GM21723 (cell line): ENCODE measurements at regions not wholly inside any gene's neighbourhood (a gene's known extent, or its start where the extent isn't known, plus 50 kb on each side); places are given as distances from the start of the nearest gene placed in this dataset.
"Not testable (repeated sequence)": the region's sequence is repeated elsewhere in the genome, so short reads cannot be mapped to it uniquely, and the experiment has no call there.

Experiments
- ATAC-seq: cut with Tn5 transposase; IDR thresholded peaks from one replicate; pipeline ENCODE4 v1.9.1; 2021; ENCODE audit warnings: mild to moderate bottlenecking, moderate library complexity; ENCODE audit not compliant: unreplicated experiment

DNA sequence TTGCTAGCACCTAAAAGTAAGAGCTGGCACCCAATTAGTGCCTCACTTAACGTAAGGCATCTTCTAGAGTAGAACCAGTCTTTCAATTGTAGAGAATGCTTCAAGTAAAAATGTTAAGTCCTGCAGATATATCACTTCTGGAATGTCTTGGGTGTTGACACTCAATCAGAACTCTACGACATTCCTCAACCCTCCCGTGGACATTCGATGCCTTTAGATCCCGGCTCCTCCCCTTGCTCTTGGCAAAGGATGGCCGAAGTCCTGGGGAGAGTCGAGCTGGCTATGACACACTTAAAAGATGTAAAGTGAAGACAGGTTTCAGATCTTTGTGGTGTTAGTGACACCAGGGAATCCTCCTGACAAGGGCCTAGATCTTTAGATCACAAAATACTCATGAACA is 87.5 kb upstream of the ERCC6L2 start:
- ATAC-seq: no peak

DNA sequence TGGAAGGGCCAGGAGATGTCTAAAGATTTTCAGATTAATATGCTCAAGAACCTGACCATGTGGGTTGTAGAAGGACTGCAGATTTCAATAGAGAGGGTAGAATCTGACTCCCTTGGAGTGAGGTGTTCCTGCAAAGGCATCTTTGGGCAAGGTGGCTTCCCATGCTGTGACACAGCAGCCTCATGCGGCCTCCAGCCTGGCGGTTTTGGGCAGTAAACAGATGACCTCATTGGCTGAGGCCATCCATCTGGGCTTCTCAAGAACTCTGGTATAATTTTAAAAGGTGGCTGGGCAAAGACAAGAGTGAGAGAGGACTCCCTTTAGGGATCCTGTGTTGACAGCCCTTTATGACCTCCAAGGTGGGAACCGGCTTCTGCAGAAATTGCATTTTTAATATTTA is 90.3 kb upstream of the ERCC6L2 start:
- no peak for ATAC-seq

DNA sequence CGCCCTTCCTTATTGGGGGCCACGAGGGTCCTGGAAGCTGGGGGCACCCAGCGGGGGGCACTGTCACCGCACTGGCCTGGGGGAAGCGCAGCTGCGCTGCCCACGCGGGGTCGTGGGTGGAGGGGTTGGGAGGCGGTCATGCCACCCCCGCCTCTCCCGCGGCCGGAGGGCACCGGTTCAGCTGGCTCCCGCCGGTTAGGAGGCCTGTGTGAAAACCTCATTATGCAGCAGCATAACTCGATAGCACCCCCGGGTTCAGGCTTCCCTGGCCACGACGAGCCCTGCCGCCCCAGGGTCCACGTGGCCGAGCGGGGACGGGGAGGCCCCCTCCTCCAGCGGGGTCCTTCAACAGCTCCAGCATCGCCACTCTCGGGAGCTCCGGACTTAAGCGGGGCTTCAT is 91.2 kb upstream of the ERCC6L2 start:
- ATAC-seq: no peak

DNA sequence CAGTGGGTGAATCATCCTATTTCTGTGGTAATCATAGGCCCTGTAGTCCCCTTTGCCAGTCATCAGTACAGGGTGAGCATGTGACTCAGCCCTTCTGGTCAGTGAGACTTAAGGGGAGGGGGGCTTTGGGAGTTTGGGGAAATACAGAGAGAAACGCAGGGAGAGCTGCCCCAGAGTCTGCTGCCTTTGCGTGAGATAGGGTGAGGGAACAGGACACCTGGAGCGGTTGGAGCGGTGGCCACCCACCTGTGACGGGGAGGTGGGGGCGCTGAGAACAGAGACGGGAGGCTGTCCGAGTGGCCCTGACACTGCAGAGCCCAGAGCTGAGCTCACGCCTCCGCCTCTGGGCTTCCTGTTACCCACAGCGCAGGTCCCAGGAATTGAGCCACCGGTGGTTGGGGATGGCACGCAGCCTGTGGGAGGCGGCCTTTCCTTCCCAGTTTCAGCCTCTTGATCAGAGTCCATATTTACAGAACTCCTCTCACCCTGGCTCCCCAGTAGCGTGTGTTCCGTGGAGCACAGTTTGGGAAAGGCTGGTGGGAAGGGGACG is 92.0 kb upstream of the ERCC6L2 start:
- no peak for ATAC-seq

DNA sequence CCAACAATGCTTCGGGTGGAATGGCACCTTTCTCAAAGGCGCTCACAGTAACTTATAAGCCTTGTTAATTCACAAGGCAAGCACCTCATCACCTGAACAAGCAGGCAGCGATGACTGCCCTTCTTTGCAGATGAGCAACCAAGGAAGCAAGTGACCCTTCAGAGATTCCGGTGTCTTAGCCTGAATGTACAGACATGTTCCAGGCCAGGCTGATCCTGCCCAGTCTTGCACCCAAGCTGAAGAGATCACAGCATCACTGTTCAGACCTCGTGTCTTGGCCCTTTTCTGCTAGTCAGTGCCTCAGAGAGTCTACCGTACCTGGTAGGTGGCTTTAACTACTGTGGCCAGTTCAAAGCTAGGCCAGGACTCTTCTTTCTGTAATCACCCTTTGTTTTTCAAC is 94.7 kb upstream of the ERCC6L2 start:
- no peak for ATAC-seq

DNA sequence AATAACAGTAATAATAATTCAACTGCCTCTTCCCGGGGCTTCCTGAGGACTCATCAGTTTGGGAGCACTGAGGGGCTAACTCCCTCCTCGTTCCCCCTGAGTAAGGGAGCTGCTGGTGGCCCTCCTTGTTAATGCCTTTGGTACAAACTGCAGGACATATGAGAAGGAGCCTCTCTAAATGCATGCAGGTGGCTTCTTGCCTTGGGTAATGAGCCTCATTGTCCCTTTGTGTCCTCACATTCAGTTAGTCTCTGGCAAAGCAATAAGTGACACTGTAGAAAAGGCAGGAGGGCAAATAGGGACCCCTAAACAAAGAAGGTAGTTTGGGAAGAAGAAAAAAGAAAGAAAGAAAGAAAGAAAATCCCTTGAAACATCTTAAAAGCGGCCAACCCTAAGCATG is 95.4 kb upstream of the ERCC6L2 start:
- ATAC-seq: no peak

DNA sequence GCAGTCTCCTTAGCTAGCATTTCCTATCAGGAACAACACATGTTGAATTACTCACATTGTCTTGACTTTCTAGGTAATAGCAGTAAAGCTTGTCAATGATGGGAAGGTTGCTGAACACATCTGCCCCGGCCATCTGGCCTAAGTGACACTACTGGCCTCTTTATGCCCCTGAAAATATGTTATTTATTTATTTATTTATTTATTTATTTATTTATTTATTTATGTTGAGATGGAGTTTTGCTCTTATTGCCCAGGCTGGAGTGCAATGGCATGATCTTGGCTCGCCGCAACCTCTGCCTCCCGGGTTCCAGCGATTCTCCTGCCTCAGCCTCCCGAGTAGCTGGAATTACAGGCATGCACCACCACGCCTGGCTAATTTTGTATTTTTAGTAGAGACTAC is 95.9 kb upstream of the ERCC6L2 start:
- ATAC-seq: not testable (repeated sequence)

DNA sequence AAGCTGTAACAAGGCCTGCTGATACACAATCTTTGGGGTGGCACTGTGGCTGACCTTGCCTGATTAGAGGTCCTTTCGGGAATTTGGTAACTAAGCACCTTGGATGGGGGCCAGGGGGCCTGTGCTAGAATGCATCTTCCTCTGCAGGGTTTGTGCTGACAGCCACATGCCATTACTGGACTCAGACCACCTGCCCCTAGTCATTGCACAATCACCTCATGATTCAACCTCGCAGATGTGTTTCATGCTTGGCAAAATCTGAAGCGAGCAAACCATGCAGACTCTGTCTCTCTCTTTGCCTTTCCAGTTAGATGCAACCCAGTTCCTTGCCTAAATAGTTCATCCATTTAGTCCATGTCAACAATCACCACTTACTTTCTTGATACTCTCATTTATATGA is 96.5 kb upstream of the ERCC6L2 start:
- no peak for ATAC-seq

DNA sequence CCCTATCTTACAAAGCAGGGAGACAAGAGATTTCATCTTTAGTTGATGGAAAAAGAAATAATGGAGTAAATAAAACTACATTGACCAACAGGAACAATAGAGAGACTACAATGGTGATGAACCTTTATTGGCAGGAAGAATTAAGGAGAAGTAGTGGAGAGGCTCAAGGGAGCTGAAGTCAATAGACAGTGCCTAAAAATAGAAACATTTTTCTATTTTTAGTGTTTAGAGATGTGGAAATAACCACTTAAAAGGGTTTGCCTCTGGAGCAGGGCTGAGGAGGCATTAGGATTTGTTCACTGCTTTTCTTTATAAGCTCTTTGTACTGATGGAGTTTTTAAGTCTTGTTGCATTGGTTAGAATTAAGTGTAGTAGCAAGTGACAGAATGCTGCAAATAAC is 98.4 kb upstream of the ERCC6L2 start:
- no peak for ATAC-seq

DNA sequence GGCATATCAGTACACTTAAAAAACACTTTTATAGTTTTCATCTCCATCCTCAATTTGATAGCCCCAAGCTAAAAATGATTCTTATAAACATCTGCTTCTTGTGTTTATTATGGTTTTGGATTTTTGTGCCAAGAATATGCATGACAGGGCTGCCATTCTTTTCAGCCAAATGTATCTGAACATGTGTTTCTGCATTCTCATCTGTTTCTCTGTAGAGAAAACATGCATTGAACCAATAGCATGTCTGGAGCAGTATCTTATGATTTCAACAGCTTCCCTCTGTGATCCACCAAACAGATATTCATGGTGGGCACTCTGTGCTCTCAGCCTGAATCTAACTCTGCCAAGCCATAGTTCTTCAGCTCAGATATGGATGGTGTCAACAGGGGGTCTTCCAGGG is 99.3 kb upstream of the ERCC6L2 start:
- ATAC-seq: no peak

DNA sequence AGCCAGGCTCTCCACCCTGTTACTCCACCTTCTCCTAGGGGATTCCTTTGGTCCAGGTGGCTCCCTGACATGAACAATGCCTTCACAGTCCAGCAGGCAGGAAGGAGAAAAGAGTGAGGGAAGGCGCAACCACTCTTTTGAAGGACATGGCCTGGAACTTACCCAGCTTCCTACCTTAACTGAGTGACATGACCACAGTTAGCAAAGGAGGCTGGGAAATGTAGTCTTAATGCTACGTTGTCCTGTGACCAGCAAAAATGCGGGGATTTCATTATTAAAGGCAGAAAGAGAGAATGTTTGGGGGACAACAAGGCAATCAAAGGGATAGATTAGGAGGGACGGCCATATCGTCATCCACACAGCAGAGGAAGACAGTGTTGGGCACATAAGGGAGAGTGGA is 100.3 kb upstream of the ERCC6L2 start:
- no peak for ATAC-seq

DNA sequence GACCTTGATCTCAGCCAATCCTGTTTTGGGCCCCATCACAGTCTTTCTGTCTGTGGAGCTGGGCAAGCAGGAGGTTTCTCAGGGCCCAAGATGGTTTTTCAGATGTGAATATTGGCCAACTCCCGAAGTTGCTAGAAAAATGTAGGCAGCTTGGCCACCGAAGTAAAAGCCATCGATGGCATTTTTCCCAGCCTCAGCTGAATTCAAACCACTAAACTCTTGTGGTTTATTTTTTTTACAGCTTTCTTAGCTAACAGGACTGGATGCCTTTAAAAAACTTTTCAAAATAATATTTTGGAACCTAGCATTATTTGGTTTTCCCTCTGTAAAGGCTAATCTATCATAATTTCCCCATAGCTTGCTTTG is 102.5 kb upstream of the ERCC6L2 start:
- ATAC-seq: no peak

DNA sequence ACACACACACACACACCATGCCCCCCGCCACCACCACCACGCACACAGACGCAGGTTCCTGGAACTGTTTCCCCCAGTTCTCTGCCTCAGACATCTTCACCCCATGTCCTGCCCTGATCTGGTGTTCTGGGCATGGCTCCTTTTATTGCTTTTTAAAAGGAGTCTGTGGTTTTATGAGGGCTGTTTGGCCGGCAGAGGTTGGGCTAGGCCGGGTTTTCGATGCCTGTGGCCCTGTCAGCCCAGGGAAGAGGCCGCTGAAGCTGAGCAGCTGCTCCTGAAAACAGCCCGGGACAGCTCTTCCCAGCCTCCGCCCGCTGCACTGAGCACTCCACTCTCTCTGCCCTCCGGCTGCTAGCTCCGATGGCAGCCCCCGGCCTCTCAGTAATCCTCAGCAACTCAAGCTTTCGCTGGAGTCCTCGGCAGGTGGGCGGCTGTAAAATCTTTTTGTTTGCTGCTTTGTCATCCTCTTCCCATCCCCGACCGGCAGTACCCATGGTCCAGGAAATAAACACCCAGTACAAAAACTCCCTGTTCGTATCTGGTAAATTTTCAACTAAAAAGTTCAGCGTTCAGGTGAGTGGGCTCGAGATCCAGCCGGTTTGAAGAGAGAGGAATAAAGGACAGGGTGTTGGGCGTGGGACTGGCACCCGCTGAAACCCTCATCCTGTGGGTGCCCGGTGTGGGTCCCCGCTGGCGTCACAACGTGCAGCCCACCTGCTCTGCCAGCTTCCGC is 103.0 kb upstream of the ERCC6L2 start:
- ATAC-seq: no peak

DNA sequence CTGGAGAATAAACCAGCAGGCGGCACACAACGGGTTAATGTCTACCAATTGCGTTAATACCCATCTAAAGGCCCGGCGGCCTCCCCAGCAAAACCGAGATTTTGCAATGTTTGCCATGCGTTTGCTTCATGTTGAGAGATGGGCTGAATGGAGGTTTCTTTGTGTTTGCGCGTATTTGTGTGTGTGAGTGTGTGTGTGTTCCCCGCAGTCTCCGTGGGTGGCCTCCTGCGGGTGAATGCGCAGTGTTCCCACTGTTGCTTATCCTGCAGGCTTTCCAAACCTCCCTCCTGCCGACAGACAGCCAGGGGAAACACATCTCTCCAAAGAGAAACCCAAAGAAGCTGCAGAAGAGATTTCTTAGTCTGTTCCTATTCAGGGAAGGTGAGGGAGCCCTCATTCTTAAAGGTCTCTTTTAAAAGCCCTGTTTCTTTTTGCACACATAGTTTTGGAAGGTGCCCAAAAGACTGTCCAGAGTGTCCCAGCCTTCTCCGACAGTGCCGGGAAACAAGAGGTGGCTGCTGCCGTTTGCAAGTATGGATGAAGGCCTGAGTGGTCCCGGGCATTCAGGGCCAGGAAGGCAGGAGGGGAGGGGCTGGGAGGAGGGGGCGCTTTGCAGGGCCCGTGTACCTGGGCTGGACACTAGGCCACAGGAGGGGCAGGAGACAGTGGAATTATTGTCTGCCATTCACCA is 103.8 kb upstream of the ERCC6L2 start:
- no peak for ATAC-seq

DNA sequence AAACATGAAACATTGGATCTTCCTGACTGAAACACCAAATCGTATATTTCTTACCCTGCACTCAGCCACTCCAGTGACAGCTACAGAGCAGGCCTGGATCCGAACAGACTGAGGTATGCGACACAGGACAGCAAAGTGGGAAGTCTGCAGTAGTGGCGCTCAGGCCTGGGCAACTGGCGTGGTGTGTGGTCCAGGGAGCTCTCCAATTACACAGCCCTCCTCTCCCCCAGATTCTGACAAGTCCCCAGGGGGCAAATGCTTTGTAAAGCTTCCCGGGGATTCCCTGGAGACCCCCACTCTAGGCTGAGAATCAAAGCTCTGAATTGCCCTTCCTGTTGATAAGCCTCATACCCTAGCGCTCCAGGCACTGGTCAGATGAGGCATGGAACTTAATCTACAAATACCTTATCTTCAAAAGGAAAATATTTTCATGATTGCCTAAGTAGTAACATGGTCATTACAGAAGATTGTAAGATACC is 104.8 kb upstream of the ERCC6L2 start:
- no peak for ATAC-seq

DNA sequence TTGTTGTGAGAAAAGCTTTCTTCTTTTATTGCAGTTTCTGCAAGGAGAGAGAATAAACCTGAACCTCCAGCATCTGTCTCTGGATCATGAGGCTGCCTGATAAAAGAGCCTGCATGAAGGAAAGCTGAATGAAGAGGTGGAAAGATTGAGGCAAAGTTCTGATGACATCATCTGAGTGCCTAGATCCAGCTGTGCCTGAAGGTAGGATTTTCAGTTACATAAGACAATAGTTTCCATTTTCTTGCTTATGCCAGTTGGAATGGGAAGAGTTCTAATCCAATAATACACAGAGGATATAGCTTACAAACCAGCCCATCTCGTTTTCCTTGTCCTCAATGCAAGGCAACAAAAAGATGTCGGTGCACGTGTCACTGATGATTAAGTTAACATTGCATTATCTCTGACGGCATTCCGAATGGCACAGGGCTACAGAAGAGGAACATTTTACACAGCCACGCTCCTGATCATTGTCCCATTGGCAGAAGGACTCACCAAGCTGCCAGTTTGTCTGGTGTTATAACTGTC is 105.5 kb upstream of the ERCC6L2 start:
- no peak for ATAC-seq

DNA sequence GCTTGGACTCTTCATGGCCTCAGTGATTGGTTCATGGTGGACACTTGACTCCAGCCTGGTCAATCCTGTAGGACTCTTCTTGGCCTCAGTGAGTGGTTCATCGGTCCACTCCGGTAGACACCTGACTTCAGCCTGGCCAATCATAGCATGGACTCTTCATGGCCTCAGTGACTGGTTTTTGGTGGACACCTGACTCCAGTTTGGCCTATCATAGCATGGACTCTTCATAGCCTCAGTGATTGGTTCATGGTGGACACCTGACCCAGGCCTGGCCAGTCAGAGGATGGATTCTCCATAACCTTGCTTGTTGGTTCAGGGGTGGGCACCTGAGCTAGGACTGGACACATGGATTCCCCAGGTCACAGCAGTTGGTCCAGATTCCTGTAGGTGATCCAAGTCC is 106.0 kb upstream of the ERCC6L2 start:
- ATAC-seq: no peak

DNA sequence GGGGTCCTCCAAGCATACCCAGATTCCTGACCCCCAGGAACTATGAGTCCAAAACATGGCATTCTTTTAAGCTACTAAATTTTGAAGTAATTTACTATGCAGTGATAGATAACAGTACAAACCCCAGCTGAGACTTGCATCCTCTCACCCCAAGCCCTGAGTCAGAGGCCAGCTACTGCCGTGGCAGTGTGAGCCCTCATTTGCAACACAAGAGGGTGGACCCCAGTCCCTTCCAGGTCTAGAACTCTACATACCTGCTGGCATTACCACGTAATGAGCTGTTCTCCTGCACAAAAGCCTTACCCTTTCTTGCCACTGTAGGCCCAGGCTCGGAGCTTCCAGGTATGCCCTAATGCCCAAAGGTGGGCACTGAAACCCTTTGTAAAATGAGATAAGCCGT is 108.6 kb upstream of the ERCC6L2 start:
- no peak for ATAC-seq

DNA sequence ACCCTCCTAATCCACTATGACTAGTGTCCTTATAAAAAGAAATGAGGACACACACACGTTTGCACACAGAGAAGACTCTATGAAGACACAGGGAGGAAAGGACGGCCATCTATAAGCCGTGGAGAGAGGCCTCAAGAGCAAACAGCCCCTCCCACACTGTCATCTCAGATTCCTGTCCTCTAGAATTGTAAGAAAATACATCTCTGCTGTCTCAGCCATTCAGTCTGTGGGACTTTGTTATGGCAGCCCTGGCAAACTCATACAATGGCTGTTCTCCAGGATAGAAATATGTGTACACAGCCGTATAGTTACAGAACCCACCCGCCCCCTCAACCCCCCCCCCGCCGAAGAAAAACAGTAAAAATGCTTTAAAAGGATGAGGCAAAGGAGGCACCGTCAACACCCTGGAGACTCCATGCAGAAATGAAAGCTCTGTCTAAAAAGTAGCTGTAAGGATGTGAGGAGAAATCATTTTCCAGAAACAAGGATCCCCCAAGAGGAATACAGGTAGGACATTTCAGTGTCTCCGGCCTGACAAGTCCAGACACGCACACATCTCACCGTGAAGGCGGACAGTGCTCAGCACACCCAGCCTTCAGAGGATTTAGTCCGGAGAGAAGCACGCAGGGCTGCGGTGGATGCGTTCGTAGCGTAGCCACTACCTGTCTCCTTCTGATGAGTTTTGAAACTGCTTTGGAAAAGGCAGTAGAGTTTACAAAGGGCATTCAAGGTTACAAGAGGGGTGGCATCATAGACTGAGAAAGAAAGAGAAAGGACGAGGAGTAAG is 110.8 kb upstream of the ERCC6L2 start:
- no peak for ATAC-seq

DNA sequence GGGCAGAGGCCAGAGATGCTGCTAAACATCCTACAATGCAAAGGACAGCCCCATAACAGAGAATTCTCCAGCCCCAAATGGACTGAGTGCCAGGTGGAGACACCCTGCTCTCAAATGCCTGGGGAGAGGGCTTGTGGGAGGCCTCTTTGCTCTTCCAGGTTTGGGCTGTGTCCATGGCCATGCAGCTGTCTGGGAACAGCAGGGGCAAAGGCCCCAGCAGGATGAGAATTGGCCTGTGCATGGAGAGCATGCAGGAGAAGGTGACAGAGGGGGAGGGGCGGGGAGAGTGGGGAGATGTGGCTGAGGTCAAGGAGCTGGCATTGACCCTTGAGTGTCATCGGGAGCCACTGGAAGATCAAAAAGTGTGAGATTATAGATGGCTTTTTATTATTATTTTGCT is 111.5 kb upstream of the ERCC6L2 start:
- ATAC-seq: no peak

DNA sequence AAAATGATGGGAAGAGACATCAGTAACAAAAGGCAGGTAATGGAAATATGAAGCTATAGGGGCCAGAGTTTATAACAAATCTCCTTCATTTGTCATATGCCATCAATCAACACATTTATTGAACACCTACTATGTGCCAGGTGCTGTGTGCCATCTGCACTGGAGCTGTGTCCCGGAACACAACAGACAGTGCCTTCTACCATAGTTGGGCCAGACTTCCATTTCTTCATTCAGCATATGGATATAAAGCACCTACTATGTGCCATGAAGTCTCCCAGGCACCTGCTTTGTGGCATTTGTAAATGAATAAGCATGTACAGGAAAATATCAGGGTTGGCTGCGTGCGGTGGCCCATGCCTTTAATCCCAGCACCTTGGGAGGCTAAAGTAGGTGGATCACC is 112.5 kb upstream of the ERCC6L2 start:
- no peak for ATAC-seq
